HG02678 (cell line): ENCODE measurements at regions not wholly inside any gene's neighbourhood (a gene's known extent, or its start where the extent isn't known, plus 50 kb on each side); places are given as distances from the start of the nearest gene placed in this dataset.

Source experiments
- ATAC-seq: cut with Tn5 transposase; IDR thresholded peaks from one replicate; pipeline ENCODE4 v1.9.1; 2021; ENCODE audit warnings: mild to moderate bottlenecking, moderate library complexity; ENCODE audit not compliant: unreplicated experiment

DNA sequence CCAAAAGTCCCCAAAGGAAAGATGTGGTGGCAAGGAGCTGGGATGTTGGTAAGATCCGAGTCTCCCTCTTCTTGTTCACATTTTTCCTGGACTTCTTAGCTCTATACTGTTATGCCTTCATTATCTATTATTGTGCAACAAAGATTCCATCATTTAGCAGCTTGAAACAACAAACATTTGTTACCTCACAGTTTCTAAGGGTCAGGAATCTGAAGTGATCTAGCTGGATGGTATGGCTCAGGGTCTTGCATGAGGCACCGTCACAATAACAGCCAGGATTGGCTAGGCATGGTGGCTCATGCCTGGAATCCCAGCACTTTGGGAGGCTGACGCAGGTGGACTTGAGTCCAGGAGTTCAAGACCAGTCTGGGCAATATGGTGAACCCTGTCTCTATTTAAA lies 51.1 kb upstream of the KRAS start:
- ATAC-seq: no peak
